ENCODE measurements at regions not wholly inside any gene's neighbourhood (a gene's known extent, or its start where the extent isn't known, plus 50 kb on each side); places are given as distances from the start of the nearest gene placed in this dataset.

DNA sequence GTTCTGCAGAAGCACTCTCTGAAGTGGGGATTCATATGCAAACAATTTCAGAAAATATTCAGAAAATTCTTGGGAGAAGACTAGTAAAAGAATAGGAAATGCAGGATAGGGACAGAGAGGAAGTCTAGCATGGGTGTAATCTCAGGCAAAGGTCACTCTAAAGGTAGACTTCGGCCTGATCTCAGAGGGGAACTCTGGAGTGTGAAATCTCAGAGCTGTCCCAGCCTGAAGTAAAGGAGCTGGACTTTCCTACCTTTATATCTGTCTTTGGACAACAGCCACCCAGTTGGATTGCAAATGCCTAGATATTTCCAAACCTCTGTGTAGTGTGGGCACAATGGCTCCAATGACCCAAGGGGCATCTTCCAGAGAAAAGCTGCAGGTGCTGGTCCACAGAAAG is 379.8 kb downstream of the GPATCH2 start:
- DNase-seq = no peak
- FAIRE-seq = no peak
- H3K9ac ChIP-seq (ENCODE audit: low read length in 3 of 3) = no peak overlapping the region
- no peak overlapping the region for H3K27ac ChIP-seq (ENCODE audit: low read depth in 2 of 2, low read length in 2 of 2)
- intact Hi-C loops (cut with DNase I) = no loop called here
- H3K4me1 ChIP-seq (ENCODE audit: control insufficient read depth in 2 of 3, insufficient read depth in 2 of 3, low read depth in 1 of 3, low read length in 3 of 3) = no peaks in the 10 kb centered on the region
- TF ChIP-seq, protein P1, sequence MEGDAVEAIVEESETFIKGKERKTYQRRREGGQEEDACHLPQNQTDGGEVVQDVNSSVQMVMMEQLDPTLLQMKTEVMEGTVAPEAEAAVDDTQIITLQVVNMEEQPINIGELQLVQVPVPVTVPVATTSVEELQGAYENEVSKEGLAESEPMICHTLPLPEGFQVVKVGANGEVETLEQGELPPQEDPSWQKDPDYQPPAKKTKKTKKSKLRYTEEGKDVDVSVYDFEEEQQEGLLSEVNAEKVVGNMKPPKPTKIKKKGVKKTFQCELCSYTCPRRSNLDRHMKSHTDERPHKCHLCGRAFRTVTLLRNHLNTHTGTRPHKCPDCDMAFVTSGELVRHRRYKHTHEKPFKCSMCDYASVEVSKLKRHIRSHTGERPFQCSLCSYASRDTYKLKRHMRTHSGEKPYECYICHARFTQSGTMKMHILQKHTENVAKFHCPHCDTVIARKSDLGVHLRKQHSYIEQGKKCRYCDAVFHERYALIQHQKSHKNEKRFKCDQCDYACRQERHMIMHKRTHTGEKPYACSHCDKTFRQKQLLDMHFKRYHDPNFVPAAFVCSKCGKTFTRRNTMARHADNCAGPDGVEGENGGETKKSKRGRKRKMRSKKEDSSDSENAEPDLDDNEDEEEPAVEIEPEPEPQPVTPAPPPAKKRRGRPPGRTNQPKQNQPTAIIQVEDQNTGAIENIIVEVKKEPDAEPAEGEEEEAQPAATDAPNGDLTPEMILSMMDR (IDR thresholded peaks at IDR 0.05; ENCODE audit: borderline replicate concordance, extremely low read depth, insufficient read depth) = no peak
- H3K4me3 ChIP-seq (ENCODE audit: low read length in 3 of 3) = no peak overlapping the region
- H3K27me3 ChIP-seq (ENCODE audit: control insufficient read depth, insufficient read depth, low read length) = no peaks in the 10 kb centered on the region
- no peaks in the 10 kb centered on the region for H3K36me3 ChIP-seq (ENCODE audit: control insufficient read depth in 2 of 3, insufficient read depth in 3 of 3, low read length in 3 of 3)
- no peaks in the 10 kb centered on the region for H3K9me3 ChIP-seq (ENCODE audit: control insufficient read depth in 2 of 3, insufficient read depth in 1 of 3, low read length in 3 of 3)

DNA sequence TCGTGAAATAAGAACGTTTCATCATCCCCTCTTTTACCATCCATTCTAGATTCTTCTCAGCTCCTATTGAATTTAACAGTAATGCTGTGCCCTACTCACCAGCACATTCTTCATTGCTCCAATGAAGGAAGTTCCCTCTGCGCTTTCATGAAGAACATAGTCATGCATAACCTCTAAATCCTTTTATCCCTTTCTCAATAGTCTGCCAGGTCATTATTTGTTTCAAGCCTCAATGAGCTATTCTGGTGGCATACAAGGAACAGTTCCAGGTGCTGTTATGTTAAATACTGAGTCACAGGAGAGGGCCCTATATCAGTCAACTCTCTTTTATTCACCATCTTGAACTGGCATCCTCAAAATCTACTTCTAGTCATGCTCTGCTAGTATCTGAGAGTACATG is 381.0 kb downstream of the GPATCH2 start:
- intact Hi-C loops (cut with DNase I) = no loop called here
- H3K4me1 ChIP-seq (ENCODE audit: control insufficient read depth in 2 of 3, insufficient read depth in 2 of 3, low read depth in 1 of 3, low read length in 3 of 3) = peaks cover 0 to 11% (median 2%) of the 10 kb centered on the region in 3 donors
- FAIRE-seq = no peak

DNA sequence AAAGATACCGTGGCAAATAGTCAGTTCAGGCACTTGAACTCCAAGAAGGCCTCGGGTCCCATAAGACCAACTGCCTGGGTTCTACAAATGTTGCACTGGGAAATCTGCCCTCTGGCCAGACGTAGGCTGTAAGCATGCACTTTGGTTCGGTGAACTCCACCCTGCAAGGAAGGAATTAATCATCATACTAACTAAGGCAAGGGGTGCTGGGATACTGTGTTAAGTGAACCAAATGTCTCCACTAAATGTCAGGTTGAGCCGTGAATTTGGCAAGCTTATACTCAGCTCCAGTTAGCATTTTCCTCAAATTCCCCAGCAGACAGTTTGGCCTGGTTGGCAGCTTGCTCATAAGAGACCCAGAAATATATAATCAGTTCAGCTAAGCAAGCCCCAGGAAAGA is 385.9 kb downstream of the GPATCH2 start:
- Histone ChIP-seq H3K27ac (ENCODE audit: low read depth in 2 of 2, low read length in 2 of 2) (peak overlapping the region; percentile 16 to 30), H3K4me1 (ENCODE audit: control insufficient read depth in 2 of 3, insufficient read depth in 2 of 3, low read depth in 1 of 3, low read length in 3 of 3) (peaks cover 0 to 19% (median 2%) of the 10 kb centered on the region in 3 donors), H3K9me3 (ENCODE audit: control insufficient read depth in 2 of 3, insufficient read depth in 1 of 3, low read length in 3 of 3) (no peaks in the 10 kb centered on the region), H3K36me3 (ENCODE audit: control insufficient read depth in 2 of 3, insufficient read depth in 3 of 3, low read length in 3 of 3) (no peaks in the 10 kb centered on the region), H3K9ac (ENCODE audit: low read length in 3 of 3) (no peak overlapping the region), H3K27me3 (ENCODE audit: control insufficient read depth, insufficient read depth, low read length) (no peaks in the 10 kb centered on the region), H3K4me3 (ENCODE audit: low read length in 3 of 3) (peak overlapping the region in 1 of 3 donors; percentile 9)
- intact Hi-C loops (cut with DNase I) = no loop called here
- TF ChIP-seq, protein P1 (IDR thresholded peaks at IDR 0.05; ENCODE audit: borderline replicate concordance, extremely low read depth, insufficient read depth) = no peak
- no peak for FAIRE-seq
- DNase-seq = peak in 2 of 5 donors; percentile 32 to 39

More for the DNA sequence above, 381.0 kb downstream of the GPATCH2 start:
- TF ChIP-seq, protein P1 (IDR thresholded peaks at IDR 0.05; ENCODE audit: borderline replicate concordance, extremely low read depth, insufficient read depth) = no peak
- H3K27me3 ChIP-seq (ENCODE audit: control insufficient read depth, insufficient read depth, low read length) = no peaks in the 10 kb centered on the region
- H3K27ac ChIP-seq (ENCODE audit: low read depth in 2 of 2, low read length in 2 of 2) = no peak overlapping the region
- no peak overlapping the region for H3K4me3 ChIP-seq (ENCODE audit: low read length in 3 of 3)
- no peak overlapping the region for H3K9ac ChIP-seq (ENCODE audit: low read length in 3 of 3)
- H3K9me3 ChIP-seq (ENCODE audit: control insufficient read depth in 2 of 3, insufficient read depth in 1 of 3, low read length in 3 of 3) = no peaks in the 10 kb centered on the region
- no peaks in the 10 kb centered on the region for H3K36me3 ChIP-seq (ENCODE audit: control insufficient read depth in 2 of 3, insufficient read depth in 3 of 3, low read length in 3 of 3)
- no peak for DNase-seq

DNA sequence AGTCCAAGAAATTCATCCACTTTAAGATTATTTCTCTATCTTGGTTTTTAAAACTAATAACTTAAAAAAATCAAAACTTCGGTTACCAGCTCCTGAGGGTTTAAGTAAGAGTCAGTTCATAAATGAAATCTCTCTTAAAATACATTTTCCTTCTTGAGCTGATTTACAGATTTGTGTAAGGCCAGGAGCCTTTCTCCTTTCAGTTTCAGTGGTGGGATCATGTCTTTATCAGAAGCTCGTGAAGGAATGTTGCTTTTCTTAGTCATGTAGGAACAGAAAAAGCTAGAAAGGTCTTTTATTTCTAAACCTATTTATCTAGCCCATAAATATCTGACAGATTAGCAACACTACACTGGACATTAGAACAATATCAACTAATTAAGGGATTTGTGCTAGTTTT is 390.2 kb downstream of the GPATCH2 start:
- FAIRE-seq (no peak), DNase-seq (no peak)
- Histone ChIP-seq H3K36me3 (ENCODE audit: control insufficient read depth in 2 of 3, insufficient read depth in 3 of 3, low read length in 3 of 3) (no peaks in the 10 kb centered on the region), H3K27ac (ENCODE audit: low read depth in 2 of 2, low read length in 2 of 2) (no peak overlapping the region), H3K9ac (ENCODE audit: low read length in 3 of 3) (no peak overlapping the region), H3K9me3 (ENCODE audit: control insufficient read depth in 2 of 3, insufficient read depth in 1 of 3, low read length in 3 of 3) (no peaks in the 10 kb centered on the region), H3K27me3 (ENCODE audit: control insufficient read depth, insufficient read depth, low read length) (no peaks in the 10 kb centered on the region), H3K4me3 (ENCODE audit: low read length in 3 of 3) (no peak overlapping the region), H3K4me1 (ENCODE audit: control insufficient read depth in 2 of 3, insufficient read depth in 2 of 3, low read depth in 1 of 3, low read length in 3 of 3) (peaks cover 0 to 16% (median 2%) of the 10 kb centered on the region in 3 donors)
- TF ChIP-seq, protein P1 (IDR thresholded peaks at IDR 0.05; ENCODE audit: borderline replicate concordance, extremely low read depth, insufficient read depth) = no peak
- intact Hi-C loops (cut with DNase I) = no loop called here

Measured in kidney (tissue), 13 donors.